Activated T-helper 1 cell treated with anti-CD3 and anti-CD28 coated beads, Interleukin-2, amount 50 U/mL, for 16 hours (primary cell): ENCODE measurements at regions not wholly inside any gene's neighbourhood (a gene's known extent, or its start where the extent isn't known, plus 50 kb on each side); places are given as distances from the start of the nearest gene placed in this dataset.
"Not testable (repeated sequence)": the region's sequence is repeated elsewhere in the genome, so short reads cannot be mapped to it uniquely, and the experiment has no call there.

Source experiments
- DNase-seq, 2 donors: peaks; one replicate each; pipeline ENCODE4 v3.0.0-alpha.2; 2020; ENCODE audit warnings: low read depth in 1 of 2, low spot score in 1 of 2

DNA sequence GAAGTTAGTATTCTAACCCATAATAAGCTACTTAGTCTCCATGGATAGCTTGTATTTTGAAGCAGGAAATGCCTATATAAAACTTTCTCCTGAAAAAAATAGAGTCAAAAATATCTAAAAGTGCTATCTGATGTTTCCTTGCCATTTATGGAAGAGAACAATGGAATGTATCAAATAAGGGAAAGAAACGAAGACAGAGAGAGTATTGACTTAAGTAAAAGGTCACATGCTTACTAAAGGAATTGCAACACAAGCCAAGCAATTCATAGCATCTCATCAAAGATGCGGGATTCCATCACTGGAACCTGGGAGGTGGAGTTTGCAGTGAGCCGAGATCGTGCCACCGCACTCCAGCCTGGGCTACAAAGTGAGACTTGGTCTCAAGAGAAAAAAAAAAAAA, 112.9 kb upstream of the DTNBP1 start:
- no peak for DNase-seq

DNA sequence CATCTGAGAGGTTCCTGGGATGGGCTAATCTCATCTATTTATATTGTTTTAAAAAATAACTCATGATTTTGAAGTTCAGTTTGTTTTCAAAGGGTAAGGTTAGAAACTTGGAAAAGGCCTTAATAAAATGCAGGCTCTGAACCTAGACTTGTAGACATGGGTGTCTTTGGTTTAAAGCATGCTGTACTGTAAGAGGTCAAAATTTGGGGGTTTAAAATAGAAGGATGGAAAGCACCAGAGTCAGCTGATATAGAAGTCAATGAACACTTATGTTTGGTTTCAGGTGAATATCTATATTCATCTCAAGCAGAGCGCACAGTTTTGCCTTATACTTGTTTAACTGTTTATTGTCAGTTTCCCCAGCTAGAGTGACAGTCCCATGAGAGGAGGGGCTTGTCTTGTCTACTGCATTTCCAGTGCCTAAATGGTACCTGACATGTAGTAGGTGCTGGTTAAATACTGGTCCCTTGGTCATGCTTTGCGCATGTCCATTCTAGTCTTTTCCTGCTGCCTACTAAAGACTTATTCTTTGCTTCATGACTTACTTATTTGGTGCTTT, 112.3 kb upstream of the DTNBP1 start:
- DNase-seq: no peak

DNA sequence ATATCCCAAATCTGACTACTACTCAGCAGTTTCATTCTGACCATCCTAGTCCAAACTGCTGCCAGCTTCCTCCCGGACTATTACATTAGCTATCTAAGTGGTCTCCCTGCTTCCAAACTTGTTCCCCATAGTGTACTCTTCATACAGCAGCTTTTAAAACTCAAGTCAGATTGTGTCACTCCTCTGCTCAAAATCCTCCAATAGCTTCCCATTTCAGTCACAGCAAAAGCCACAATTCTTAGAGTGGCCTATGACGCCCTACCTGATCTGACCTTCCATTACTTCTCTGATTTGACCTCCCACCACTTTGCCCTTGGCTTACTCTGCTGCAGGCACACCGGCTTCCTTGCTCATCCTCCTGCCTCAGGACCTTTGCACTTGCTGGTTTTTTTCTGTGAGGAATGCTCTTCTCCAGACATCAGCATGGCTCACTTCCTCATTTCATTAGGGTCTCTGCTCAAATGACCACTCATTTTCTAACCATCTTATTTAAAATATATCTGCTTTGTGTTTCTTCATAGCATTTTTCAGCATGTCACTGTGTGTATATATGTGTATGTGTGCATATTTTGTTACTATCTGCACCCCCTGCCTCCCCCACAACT, 111.1 kb upstream of the DTNBP1 start:
- DNase-seq: no peak

DNA sequence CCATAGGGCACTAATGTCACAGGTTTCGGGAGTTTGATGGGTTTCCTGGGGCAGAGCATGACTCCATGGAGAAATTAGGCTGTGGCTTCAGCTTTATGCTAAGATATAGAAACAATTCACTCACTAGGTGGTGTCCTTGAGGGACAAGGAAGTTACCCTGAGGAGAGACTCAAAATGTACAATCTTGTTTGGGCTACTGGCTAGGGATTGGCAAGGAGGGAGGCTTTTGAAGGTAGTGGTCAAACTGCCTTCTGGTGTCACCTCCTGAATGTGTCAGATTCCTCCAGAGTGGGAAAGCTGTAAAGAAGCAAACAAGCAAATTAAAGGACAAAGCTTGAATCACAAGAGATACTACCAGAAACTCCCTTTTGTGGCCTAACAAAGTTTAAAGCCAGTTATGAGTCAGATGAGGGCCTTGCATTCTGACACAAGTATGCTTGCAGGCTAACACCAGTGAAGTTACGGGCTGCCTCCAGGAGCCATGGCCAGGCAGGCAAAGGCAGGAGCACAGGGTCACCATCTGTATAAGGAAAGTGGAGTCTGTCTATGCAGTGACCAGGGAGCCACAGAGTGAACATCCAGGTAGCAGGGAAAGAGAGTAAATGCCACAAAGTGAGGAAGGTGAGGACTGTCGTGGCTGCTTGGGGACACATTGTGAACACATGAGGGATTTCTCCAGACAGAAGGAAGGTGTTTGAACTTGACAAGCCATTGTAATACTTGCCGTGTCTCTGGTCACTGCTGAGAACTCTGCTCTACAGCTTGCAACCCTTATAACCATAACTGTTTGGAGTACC, 107.7 kb upstream of the DTNBP1 start:
- DNase-seq: no peak

DNA sequence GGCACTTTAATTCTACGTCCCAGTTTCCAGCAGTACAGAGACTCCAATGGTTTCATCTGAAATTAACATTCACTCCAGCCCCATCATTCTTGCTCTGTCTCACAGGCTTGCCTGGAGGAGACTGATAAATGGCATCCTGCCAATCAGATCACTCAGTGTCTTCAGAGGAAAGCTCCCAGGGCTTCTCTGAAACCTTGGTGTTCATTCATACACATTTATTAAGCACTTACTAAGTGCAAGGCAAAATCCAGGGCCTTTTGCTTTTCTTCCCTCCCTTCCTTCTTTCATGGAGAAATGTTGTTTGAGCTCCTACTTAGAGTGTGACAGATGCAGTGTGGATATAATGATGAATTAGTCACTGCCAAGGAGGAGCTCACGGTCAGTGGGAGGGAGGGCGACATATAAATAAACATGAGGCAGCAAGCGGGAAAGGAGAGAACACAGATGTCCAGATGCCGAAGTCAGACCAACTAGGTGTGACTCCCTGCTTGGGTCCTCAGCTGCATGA, 106.7 kb upstream of the DTNBP1 start:
- DNase-seq: no peak

DNA sequence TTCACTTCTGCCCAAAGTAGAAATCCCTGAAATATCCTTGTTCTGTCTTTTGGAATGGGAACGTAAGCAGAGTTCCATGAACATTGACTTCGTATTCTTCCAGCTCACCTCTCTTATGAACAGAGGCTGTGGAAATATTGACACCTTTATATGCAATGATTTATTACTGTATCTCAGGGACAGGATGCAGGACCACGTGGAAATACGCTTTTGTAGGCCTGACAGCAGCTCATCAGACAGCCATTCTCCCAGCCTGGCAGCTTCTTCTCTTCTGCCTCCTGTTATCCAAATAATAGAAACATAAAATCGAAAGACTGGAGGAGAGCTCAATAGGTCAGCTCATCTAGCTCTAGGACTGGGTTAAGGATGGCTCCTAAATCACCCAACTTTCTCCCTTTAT, 106.2 kb upstream of the DTNBP1 start:
- no peak for DNase-seq

DNA sequence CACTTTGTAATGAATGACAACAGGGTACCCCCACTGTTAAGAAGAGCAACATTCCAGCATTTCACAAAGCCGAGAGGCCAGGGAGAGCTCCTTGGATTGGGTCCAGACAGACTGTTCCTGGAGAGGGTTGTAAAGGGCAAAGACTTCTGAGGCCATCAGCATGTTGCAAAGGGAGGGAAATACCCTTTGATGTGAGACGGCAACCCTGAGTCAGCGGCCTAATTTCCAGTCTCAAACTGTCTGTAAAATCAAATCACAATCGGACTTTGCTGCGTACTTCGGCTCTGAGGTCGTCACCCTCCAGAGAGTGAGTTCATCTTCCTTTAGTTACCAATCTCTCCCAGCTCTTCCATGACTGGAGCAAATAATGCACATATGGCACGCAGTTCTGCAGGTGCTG, 101.0 kb upstream of the DTNBP1 start:
- DNase-seq: no peak

DNA sequence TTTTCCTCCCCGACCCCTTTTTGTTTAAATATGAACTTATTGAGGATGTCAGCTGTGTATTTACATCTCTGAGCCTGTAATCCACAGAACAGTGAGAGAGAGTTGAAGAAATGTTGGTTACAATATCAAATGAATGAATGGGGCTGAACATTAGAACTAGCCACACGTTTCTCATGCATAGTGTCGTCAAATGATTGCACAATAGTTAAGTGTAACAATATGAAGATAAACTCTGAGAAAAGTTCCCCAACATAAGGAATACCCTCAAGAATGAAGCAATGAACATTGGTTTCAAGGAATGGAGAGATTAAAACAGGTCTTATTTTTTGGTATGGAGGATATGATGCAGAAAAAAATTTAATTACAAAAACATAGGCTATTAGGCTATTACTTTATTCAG, 100.5 kb upstream of the DTNBP1 start:
- DNase-seq: no peak

DNA sequence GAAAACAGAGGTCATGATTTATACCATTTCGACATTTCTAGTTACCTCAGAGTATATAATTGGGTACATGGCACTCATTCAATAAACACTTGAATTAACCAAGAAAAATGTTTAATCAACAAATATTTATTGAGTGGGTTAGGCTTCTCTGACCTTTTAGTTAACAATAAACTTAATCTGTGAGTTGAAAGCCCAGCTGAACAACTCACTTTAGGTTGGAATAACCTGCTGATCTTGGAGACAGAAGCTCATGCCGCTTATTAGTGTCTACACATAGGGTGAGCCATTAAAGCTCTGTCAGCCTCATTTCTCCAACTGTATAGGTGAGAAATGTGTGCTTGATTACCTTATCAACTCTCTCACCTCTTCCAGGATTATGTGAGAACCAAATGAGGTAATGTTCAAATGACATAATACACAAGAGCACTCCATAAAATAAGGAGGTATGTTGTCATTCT, 98.2 kb upstream of the DTNBP1 start:
- DNase-seq: no peak

DNA sequence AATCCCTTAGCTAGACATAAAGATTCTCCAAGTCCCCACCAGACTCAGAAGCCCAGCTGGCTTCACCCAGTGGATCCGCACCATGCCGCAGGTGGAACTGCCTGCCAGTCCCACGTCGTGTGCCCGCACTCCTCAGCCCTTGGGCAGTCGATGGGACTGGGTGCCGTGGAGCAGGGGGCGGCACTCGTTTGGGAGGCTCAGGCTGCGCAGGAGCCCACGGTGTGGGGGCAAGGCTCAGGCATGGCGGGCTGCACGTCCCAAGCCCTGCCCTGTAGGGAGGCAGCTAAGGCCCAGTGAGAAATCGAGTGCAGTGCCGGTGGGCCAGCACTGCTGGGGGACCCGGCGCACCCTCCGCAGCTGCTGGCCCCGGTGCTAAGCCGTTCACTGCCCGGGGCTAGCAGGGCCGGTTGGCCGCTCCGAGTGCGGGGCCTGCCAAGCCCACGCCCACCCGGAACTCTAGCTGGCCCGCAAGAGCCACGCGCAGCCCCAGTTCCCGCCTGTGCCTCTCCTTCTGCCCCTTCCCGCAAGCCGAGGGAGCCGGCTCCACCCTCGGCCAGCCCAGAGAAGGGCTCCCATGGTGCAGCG, 95.9 kb upstream of the DTNBP1 start:
- no peak for DNase-seq

DNA sequence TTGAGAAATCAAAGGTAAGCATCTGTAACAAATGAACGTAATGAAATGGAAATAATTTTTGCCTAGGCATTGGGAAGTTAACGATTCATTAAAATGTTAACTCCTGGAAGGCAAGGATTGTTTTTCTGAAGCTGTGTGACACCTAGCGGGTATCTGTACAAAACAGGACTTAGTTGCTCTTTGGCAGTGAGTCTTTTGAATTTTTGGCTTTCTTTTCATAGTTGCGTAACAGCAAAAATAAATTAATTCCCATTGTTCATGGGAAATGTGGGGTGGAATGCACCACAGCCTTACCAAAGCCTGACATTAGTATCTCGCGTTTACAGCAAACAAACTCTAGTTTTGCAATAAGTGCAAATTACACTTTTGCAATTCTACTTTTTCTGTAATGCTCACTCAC, 92.7 kb upstream of the DTNBP1 start:
- no peak for DNase-seq

DNA sequence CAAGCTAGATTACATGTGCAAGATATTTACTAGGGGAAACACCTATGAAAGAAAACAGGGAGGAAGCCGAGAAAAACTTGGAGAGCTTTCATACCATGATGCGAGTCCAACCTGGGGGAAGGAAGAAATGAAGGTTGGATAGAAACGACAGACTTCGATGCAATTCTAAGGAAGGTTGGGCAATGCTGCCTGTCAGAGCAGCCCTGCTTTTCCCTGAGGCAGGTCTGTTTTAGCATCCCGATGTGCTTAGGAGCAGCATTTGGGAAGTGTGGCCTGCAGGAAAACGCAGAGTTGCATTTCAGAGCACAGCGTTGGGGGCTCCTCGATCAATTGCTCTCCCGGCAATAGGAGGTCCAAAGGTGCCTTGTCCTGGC, 91.9 kb upstream of the DTNBP1 start:
- DNase-seq: no peak

DNA sequence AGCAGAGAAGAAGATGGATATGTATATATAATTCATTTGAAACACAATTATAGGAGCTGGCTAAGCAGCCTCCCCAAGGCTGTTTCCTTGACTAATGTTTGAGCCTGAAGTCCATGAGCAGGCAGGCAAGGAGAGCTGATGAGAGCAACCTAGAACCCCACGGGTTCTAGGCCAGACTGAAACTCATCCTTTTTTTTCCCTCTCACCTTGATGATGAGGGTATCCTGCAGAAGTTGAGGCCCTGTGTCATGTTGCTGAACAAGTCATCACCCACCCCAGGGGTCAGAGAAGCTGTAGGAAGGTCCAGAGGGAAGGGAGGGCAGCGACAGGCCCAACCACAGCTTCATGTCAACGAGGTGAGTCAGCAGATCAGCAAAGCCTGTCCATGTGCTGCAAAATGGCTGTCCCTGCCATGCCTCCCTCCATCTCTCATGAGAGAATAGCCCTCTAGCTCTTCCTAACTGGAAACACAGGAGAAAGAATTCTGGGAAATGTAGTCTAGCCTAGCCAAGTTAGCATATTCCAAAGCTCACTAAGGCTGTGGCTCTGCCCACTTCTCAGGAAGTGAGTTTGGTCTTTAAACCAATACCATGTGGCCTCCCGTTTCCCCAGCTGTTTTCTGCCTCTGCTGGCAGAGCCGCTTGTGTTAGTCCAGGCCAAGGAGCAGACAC, 91.3 kb upstream of the DTNBP1 start:
- no peak for DNase-seq

DNA sequence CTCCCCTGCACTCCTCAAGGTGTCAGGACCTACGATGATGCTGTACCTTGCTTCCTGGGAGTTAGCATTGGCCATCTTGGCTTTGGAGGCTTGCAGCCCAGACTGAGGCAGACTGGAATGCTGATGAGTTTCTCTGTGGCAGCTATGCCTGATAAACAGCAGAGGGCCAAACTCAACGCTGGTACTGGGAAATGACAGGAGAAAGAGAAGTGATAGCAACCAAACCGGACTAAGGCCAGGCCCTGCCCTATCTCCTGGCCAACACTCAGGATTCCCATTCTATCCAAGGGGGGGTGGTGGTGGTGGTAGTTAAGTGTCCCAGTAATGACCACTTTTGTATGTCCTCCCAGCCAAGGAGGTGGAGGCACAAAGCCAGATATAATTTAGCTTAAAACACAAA, 90.0 kb upstream of the DTNBP1 start:
- DNase-seq: no peak

DNA sequence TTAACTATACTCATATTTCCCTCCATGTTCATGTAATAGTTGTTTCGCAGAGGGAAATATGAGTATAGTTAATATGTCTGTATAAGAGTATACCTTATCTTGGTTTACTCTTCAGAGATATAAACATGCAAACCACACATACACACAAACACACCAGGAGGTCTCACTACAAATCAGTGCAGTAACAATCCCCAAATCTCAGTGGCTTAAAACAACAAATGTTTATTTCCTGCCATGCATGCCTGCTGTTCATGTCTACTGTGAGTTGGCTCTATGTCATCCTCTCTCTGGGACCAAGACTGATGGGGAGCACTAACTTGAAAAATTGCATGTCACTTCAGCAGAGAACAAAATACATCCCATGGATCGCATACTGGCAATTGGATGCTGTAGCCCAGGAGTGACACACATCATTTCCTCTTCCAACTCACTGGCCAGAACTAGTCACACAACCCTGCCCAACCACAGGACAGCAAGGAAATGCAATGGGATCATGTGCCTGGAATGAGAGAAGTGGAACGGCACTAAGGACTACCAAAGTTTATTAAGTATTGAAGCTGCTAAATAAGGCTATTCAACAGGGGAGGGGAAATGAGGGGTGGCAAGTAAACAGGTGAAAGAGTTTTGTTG, 89.0 kb upstream of the DTNBP1 start:
- DNase-seq: no peak

DNA sequence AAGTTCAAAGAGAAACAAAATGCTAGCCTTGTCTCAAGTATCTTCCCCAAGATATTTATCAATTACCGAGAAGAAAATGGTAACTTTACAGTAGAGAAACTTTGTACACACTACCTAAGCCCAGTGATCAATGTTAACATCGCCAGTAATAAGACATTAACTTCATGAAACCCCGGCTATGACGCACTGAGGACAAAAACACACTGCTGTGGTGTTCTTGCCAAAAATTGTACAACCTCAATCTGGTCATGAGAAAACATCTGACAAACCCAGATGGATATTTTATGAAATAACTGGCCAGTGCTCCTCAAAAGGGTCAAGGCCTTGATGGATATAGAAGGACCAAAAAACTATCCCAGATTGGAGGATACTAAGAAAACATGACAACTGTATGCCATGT, 85.5 kb upstream of the DTNBP1 start:
- no peak for DNase-seq

DNA sequence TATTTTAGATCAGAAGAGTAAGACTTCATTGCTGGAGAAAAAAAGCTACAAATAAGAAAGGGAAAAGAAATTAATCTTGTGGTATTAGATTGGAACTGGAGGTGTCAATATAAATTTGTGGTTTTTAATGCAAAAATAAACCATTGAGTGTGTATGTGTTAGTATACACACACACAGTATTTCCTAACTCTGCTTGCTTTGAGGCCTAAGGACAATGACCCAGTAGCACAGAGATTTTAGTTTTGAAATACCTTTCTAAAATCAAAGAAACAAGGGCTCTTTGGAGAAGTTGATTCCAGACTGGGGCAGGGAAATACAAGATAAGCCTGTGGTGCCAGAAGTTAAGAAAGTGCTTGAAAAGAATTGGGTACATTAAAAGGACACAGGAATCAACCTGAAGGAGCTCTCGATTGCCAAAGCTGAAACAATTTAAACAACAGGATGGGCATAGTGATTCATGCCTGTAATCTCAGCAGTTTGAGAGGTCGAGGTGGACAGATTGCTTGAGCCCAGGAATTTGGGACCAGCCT, 84.6 kb upstream of the DTNBP1 start:
- no peak for DNase-seq

DNA sequence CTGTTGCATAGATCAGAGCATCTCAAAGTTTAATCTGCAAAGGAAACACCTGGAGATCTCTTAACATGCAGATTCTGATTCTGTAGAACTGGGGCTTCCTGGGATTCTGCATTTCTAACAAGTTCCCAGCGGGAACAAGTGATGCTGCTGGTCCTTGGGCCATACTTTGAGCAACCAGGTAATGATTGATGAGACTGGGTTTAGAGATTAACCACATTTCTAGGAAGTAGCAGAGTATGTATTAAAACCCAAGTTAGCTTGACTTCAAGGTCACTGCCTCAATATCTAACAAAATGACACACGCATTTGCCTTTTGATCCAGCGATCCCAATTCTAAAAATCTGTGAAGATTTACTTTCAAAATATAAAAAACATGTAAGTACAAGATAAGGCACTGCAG, 83.0 kb upstream of the DTNBP1 start:
- DNase-seq: no peak

DNA sequence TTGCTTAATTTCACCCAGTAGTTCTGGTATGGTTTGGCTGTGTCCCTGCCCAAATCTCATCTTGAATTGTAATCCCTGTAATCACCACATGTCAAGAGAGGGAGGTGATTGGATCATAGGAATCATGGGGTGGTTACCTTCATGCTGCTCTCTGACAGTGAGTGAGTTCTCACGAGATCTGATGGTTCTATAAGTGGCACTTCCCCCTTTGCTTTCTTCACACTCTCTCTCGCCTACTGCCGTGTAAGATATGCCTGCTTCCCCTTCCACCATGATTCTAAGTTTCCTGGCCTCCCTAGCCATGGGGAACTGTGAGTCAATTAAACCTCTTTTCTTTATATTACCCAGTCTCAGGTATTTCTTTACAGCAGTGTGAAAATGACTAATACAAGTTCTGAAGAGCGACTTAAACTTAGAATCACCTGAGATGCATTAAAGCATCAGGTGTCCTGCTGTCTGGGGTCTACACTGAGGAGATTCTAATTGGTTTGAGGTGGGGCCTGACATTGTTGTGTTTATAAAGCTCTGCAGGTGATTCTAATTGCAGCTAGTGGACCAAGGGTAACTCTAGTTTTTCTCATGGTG, 82.1 kb upstream of the DTNBP1 start:
- no peak for DNase-seq

DNA sequence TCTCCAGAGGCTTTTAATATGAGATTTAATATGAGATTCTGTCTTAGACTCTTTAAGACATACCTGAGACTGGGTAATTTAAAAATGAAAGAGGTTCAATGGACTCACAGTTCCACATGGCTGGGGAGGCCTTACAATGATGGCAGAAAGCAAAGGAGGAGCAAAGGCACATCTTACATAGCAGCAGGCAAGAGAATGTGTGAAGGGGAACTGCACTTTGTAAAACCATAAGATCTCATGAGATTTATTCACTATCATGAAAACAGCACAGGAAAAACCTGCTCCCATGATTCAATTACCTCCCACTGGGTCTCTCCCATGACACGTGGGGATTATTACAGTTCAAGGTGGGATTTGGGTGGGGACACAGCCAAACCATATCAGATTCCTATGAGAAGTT, 79.2 kb upstream of the DTNBP1 start:
- not testable (repeated sequence) for DNase-seq

DNA sequence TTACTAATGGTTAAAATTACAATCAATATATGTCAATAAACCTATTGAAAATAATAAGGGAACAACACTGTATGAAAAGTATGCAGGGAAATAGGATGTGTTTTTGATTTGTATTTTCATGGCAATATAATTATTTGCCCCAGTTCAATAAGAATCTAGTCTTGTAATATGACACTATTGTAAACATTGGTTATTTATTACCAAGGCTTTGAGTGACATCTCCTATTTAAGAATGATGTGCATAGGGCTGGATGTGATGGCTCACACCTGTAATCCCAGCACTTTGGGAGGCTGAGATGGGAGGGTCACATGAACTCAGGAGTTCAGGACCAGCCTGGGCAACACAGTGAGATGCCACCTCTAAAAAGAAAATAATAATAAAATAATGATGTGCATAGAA, 78.6 kb upstream of the DTNBP1 start:
- DNase-seq: no peak
